ENCODE measurements at regions not wholly inside any gene's neighbourhood (a gene's known extent, or its start where the extent isn't known, plus 50 kb on each side); places are given as distances from the start of the nearest gene placed in this dataset.

GRCh38 chr6:1494671-1495070, 105.3 kb downstream of the FOXF2 start:
- no peak for TF ChIP-seq CTCF (IDR thresholded peaks at IDR 0.05)
- TF ChIP-seq POLR2A (IDR thresholded peaks at IDR 0.05): no peak

All from Peyer's patch (tissue), 4 donors.